Smooth muscle cell (in vitro differentiated cells): ENCODE measurements at regions not wholly inside any gene's neighbourhood (a gene's known extent, or its start where the extent isn't known, plus 50 kb on each side); places are given as distances from the start of the nearest gene placed in this dataset.

ENCODE experiments used
- DNase-seq: peaks from one replicate; lab custom pipeline; 2025; ENCODE audit not compliant: unreplicated experiment; lab: John Stamatoyannopoulos, UW
- H2AFZ ChIP-seq: fragments of 200-600 bp; sonication (generic); 2 replicates; pipeline ENCODE4 v1.6.0; 2016; ENCODE audit warnings: antibody characterized with exemption, low read depth, mild to moderate bottlenecking
- H3F3A ChIP-seq: fragments of 200-600 bp; sonication (generic); 2 replicates; pipeline ENCODE4 v1.6.0; 2017; ENCODE audit warnings: antibody characterized with exemption, low read depth
- H3K27ac ChIP-seq: fragments of 200-600 bp; sonication (generic); 2 replicates; pipeline ENCODE4 v1.5.1; 2016; ENCODE audit warnings: low read depth, mild to moderate bottlenecking
- H3K27me3 ChIP-seq: fragments of 200-600 bp; sonication (generic); 2 replicates; pipeline ENCODE4 v1.6.1; 2016; ENCODE audit warnings: low read depth, mild to moderate bottlenecking
- H3K36me3 ChIP-seq: fragments of 200-600 bp; sonication (generic); 2 replicates; pipeline ENCODE4 v1.5.1; 2016; ENCODE audit warnings: low read depth
- H3K4me1 ChIP-seq: fragments of 200-600 bp; sonication (generic); 2 replicates; pipeline ENCODE4 v1.5.1; 2016; ENCODE audit warnings: low read depth
- H3K4me2 ChIP-seq: fragments of 200-600 bp; sonication (generic); 2 replicates; pipeline ENCODE4 v1.6.0; 2016; ENCODE audit warnings: mild to moderate bottlenecking
- H3K4me3 ChIP-seq: fragments of 200-600 bp; sonication (generic); 2 replicates; pipeline ENCODE4 v1.5.1; 2016; ENCODE audit warnings: mild to moderate bottlenecking
- H3K79me2 ChIP-seq: fragments of 200-600 bp; sonication (generic); 2 replicates; pipeline ENCODE4 v1.6.0; 2016; ENCODE audit warnings: low read depth, mild to moderate bottlenecking
- H3K9ac ChIP-seq: fragments of 200-600 bp; sonication (generic); 2 replicates; pipeline ENCODE4 v1.6.0; 2016; ENCODE audit warnings: low read depth
- H3K9me3 ChIP-seq: fragments of 200-600 bp; sonication (generic); replicated peaks from 2 replicates; pipeline ENCODE4 v1.5.1; 2016; ENCODE audit warnings: low read depth
- H4K20me1 ChIP-seq: fragments of 200-600 bp; sonication (generic); 2 replicates; pipeline ENCODE4 v1.6.0; 2016; ENCODE audit warnings: low read depth
- CTCF ChIP-seq: fragments of 200-600 bp; sonication (generic); IDR thresholded peaks from 2 replicates; pipeline ENCODE4 v1.5.1; 2017; ENCODE audit warnings: borderline replicate concordance, mild to moderate bottlenecking, antibody characterized with exemption; ENCODE audit not compliant: insufficient read depth, poor library complexity, severe bottlenecking
- WGBS: methylation state at CpG from one replicate; pipeline ENCODE4 v1.1.7; 2016; ENCODE audit warnings: low lambda C conversion rate; 5-methylcytosine and 5-hydroxymethylcytosine counted together

- 89% methylated on average over 2 of the region's 2 CpGs for WGBS
- no peak for TF ChIP-seq CTCF
- H3K9me3 ChIP-seq, result no peaks in the 10 kb centered on the region
- H3K27ac ChIP-seq, result no peak overlapping the region
- H3K4me1 ChIP-seq, result no peaks in the 10 kb centered on the region
- H3K4me3 ChIP-seq, result no peak overlapping the region
- DNase-seq, result no peak
- no peaks in the 10 kb centered on the region for H3K79me2 ChIP-seq
- H3K9ac ChIP-seq, result no peak overlapping the region
- H4K20me1 ChIP-seq, result no peaks in the 10 kb centered on the region
- H2AFZ ChIP-seq, result no peak overlapping the region
- H3F3A ChIP-seq, result no peaks in the 10 kb centered on the region
- no peaks in the 10 kb centered on the region for H3K36me3 ChIP-seq
- peaks cover 6% of the 10 kb centered on the region for H3K27me3 ChIP-seq
- H3K4me2 ChIP-seq, result no peak overlapping the region
Observed at GRCh38 chr6:63486196-63486595, 86.1 kb upstream of the LOC128125822 start.

DNA sequence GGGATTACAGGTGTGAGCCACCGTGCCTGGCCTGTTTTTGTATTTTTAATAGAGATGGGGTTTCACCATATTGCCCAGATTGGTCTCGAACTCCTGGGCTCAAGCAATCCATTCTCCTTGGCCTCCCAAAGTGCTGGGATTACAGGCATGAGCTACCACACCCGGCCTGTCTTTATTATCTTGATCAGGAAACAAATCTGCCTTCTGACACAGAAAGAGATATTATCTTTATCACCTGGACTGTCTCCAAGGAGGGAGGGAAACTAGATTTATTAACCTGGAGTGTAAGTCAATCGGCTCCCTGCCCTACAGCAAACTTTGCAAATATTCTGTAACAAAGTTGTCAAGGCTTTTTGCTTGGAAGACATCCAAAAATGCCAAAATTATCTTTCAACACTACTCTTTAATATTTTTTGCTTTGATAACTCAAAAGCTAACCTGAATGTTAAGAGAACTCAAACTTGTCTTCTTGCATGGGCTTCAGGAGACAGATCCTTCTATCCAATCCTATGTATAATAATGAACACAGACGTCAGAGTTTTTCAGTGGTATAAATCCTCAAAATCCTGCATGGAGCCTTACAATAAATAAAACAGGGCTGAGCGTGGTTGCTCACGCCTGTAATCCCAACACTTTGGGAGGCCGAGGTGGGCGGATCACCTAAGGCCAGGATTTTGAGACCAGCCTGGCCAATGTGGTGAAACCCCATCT lies 85.0 kb upstream of the LOC128125822 start:
- Histone ChIP-seq H2AFZ (no peak overlapping the region), H3K4me2 (no peak overlapping the region), H3K27ac (no peak overlapping the region), H3K9me3 (no peaks in the 10 kb centered on the region), H3K4me3 (no peak overlapping the region), H3K9ac (no peak overlapping the region), H3K27me3 (peaks cover 6% of the 10 kb centered on the region), H3K36me3 (no peaks in the 10 kb centered on the region), H3F3A (no peaks in the 10 kb centered on the region), H4K20me1 (no peaks in the 10 kb centered on the region), H3K4me1 (no peaks in the 10 kb centered on the region), H3K79me2 (no peaks in the 10 kb centered on the region)
- no peak for TF ChIP-seq CTCF
- 85% methylated on average over 9 of the region's 9 CpGs for WGBS
- no peak for DNase-seq

DNA sequence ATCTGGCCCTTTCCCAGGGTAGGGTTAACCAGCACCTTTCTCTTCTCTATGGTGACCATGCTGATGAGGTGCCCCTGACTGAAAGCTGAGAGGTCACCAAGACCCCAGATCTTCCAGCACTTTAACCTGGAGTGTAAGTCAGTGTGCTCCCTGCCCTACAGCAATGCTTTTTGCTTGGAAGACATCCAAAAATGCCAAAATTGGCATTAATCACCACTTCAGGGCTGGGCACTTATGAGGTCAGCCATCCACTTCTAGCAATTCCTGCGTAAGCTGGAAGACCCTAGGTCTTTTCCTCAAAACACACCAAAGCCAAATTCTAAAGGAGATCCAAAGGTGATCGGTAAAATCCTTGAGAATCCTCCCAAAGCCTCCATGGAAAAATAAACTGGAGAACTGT lies 81.2 kb upstream of the LOC128125822 start:
- H3F3A ChIP-seq, result no peaks in the 10 kb centered on the region
- WGBS, result 89% methylated on average over 2 of the region's 2 CpGs

More for the DNA sequence above, 81.2 kb upstream of the LOC128125822 start:
- Histone ChIP-seq H2AFZ (no peak overlapping the region), H3K27ac (no peak overlapping the region), H3K9me3 (no peaks in the 10 kb centered on the region), H3K4me2 (no peak overlapping the region), H3K27me3 (peaks cover 6% of the 10 kb centered on the region), H3K79me2 (no peaks in the 10 kb centered on the region), H3K36me3 (no peaks in the 10 kb centered on the region), H4K20me1 (no peaks in the 10 kb centered on the region), H3K9ac (no peak overlapping the region), H3K4me1 (no peaks in the 10 kb centered on the region), H3K4me3 (no peak overlapping the region)
- DNase-seq, result no peak
- no peak for TF ChIP-seq CTCF
